HG03060 (cell line): ENCODE measurements at regions not wholly inside any gene's neighbourhood (a gene's known extent, or its start where the extent isn't known, plus 50 kb on each side); places are given as distances from the start of the nearest gene placed in this dataset.
"Not testable (repeated sequence)": the region's sequence is repeated elsewhere in the genome, so short reads cannot be mapped to it uniquely, and the experiment has no call there.

Experiments used
- ATAC-seq: cut with Tn5 transposase; IDR thresholded peaks from one replicate; pipeline ENCODE4 v1.9.1; 2021; ENCODE audit warnings: low read depth, moderate number of reproducible peaks; ENCODE audit not compliant: unreplicated experiment

DNA sequence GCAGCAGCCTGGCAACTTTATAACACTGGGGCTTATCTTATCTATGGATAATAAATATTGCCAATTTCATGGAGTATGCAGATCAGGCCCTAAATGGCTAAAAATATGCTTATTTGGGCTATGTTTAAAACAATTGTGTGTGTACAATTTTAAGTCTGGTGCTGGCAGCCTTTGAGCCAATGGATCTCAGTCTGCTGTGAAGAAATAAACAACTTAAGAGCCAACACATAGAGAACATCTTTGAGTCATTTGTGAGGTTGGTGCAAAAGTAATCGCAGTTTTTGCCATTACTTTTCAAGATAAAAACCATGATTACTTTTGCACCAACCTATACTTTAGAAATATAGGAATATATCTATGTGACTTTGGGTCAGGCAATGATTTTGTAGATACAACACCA is 129.1 kb upstream of the CARMIL1 start:
- ATAC-seq = no peak

DNA sequence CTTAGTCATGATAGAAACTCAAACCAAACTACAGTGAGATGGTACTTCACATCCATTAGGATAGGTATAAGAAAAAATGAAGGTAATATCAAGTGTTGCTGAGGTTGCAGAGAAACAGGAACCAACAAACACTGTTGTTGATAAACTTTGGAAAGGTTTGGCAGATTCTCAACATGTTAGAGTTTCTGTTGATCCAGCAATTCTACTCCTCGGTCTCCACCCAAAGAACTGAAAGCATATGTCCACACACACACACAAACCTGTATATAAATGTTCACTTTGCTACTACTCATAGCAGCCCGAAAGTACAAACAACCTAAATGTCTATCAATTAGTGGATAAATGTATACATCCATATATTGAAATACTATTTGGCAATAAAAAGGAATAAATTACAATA is 128.3 kb upstream of the CARMIL1 start:
- no peak for ATAC-seq

DNA sequence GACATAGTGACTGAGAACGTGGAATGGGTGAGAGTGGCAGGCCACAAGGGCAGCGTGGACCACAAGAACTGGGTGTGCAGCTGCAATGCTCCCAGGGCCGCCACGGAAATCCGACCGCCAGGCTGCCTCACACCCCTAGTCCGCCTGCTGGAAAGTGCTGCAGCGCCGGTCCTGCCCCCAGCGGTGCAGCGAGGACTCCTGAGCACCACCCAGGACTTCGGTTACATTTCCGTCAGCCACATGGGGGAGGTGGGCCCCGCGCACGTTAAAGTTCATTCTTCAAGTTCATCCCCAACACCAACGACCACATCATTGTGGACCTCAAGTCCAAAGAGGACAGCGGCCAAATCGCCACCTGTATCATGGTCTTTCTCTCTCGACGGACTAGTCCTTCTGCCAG is 126.1 kb upstream of the CARMIL1 start:
- ATAC-seq = no peak

DNA sequence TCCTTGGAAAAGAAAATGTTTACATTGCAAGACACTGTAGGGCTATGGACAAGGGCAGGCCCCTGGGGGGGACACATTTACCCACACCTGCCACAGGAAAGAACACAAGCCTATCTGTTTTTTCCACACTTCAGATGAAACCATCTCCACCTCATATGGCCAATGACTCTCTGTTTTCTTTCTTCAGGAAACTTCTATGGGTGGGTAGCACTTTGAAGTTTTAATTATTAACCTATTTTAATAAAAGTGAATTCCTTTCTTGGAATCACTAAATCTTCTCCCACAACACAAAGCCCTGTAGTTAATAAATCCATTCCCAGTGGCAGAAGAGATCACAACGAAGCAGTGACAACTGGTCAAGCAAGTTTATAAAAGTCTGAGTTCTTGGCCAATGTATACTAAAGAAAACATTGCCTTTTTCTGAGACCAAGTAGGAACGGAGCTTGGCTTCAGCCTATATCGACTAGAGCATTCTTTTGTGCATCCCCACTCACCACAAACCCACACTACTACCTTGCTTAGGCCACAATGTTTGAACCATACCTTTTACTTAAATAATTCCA is 125.1 kb upstream of the CARMIL1 start:
- no peak for ATAC-seq

DNA sequence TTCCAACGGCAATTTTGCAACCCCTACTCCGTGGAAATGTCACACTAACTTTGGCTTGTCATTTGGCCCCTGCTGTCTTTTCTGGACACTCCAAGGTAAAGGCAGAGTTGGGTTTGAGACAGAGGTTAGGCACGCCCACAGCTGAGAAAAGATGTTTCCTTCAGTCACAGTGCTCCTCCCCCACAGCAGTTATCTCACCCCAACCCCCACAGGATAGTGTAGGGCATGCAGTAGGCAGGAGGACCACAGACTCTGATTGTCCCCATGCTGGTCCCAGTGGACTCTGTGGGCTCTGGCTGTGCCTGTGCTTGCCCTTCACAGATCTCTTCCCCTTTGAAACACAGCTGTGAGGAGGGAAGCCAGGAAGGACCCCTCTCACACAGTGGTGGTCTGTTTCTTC is 124.0 kb upstream of the CARMIL1 start:
- no peak for ATAC-seq

DNA sequence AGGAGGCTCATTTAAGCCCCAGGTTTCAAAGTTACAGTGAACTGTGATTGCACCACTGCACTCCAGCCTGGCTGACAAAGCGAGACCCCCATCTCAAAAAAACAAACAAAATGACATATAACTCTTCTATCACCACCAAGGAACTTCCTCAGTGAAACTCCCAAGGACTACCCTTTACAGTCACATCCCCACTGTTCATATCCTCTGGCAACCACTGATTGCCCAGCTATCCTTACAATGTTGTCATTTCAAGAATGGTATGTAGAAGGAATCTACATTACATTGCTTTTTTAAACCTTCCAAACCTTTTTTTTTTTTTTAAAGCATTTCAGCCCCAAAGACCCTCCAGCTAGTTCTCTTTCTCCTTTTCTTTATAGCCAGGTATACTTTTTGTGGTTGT is 123.1 kb upstream of the CARMIL1 start:
- ATAC-seq = no peak

DNA sequence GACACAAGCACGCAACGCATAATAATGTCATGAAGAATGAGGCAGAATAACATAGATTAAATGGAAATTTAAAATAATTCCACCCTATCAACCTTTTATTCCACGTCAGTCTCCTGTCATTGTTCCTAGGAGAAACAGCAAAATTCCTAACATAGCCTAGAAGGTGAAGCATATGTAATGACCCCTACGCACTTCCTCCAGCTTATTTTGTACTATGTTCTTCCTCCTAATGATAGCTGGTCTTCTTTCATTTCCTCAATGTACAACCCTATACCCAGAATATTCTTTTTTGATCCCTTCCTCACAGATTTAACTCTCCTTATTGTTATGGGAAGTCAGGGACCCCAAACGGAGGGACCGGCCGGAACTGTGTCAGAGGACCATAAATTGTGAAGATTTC is 122.0 kb upstream of the CARMIL1 start:
- ATAC-seq = no peak

DNA sequence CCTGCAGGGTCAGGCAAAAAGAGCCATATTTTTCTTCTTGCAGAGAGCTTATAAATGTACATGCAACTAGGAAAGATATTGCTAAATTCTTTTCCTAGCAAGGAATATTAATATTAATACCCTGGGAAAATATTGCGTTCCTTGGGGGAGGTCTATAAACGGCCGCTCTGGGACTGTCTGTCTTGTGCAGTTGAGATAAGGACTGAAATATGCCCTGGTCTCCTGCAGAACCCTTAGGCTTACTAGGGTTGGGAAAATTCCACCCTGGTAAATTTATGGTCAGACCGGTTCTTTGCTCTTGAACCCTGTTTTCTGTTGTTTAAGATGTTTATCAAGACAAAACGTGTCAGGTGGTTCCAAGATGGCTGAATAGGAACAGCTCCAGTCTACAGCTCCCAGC is 121.3 kb upstream of the CARMIL1 start:
- no peak for ATAC-seq

DNA sequence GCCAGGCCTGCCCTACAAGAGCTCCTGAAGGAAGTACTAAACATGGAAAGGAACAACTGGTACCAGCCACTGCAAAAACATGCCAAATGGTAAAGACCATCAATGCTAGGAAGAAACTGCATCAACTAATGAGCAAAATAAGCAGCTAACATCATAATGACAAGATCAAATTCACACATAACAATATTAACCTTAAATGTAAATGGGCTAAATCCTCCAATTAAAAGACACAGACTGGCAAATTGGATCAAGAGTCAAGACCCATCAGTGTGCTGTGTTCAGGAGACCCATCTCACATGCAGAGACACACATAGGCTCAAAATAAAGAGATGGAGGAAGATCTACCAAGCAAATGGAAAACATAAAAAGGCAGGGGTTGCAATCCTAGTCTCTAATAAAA is 119.0 kb upstream of the CARMIL1 start:
- not testable (repeated sequence) for ATAC-seq

DNA sequence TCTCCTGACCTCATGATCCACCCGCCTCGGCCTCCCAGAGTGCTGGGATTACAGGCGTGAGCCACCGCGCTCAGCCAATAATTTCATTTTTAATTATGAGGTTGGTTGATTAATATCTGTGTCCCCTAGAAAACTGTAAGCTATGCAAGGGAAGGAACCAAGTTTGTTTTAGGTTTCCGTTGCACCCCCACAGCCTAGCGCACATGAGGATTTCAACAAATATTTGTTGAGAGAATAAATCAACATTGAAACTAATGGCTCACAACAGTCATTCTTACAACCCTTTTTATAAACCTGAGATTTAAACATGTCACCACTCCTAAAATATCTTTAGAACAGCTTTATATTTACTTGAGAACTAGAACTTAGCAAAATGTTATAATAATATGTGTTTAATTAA is 114.0 kb upstream of the CARMIL1 start:
- no peak for ATAC-seq

DNA sequence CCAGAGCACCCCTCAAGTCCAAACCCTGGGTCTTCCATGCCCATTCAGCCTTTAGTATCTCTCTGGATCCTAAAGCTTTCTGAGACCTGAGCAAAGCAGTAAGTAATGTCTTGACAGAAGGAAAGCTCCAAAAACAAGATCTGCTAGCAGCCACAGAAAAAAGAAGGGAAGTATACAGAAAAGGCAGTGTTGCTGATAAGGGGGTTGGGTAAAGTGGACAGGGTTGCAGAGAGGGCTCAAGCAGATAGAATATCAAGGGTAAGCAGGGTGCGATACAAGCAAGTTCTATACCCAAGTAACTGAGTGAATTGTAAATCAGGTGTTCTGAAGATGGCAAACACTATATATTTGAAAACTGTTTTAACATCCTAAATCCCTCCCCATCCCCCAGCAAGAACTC is 113.4 kb upstream of the CARMIL1 start:
- no peak for ATAC-seq

DNA sequence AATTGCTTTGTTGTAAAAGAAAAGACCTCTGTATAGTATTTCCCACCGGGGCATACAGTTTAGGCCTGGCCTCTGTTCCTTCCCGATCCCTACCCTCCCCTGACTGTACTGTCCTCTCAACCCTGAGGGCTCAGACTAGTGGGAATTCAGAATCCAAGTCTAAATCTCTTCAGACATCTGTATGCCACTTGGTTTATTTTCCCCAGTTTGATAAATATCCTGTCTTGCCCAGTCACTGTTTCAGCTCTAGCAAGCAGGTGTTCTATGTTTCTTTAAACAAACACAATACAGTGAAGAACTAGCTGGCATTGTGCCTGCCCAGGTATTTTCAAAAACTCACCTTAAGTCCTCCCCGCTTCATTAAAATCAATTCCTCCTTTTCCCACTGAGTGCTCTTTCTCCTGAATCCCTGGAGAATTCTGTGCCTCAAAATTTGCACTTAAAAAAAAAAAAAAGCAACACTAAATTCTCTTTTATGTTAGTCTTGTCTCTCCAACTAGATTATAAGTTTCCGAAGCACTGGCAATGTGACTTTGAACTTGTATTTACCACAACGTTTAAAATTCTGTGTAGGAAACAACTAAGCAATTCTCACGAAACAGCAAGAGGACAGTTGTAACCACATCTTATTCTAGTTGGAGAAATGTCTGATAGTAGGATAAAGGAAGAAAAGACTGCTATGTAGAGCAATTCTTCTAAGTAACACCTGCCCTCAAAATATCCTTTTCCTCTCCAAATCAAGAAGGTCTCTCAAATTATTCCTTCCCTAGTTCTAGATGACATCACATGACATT is 112.0 kb upstream of the CARMIL1 start:
- no peak for ATAC-seq

DNA sequence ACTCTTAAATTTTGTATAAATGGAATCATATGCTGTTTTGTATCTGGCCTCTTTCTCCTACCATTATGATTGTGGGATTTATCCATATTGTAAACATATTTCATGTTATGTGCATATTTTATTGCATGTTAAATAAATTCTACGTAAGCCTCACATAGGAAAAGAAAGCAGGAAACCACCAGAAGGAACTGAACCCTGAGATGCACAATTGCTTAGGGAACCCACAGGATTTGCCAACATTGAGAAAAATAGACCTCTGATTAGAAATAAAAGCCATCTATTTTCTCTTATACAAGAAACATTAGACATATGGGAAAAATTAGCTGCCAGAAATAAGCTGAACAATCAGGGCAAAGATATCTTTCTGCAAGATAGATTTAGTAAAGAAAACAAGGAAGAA is 111.2 kb upstream of the CARMIL1 start:
- ATAC-seq = no peak

DNA sequence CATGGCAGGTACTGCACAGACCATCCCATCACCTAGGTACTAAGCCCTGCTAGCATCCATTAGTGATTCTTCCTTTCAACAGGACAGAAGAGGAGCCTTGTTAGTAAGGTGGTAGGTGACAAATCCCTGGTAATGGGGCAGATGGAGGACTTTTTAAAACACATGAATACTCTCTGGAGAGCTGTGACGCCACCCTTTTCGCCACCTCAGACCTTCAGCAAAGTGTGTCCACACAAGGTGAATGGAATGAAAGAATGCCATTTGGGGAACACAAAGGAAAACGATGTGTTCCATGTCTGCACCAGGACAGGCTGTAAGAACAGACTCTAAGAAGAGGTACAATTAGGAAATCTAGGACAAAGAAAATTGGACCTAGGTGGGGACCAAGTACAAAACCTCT is 110.5 kb upstream of the CARMIL1 start:
- ATAC-seq = no peak

DNA sequence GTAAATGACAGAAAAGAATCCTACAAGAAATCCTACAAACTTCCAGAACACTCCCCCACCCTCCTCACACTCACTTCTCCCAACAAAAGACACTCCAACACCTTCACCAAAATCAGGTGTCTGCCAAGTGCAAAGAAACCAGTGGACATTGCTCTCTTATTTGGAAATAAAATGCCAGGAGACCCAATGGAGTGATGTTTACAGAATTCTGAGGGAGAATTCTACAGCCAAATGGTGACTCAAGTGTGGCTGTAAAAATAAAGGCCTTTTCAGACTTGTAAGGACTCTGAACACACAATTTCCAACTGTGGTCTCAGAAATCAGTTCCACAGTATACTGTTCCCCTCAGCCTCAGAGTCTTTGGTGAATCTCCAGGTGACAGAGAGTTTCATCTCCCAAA is 109.6 kb upstream of the CARMIL1 start:
- ATAC-seq = no peak

DNA sequence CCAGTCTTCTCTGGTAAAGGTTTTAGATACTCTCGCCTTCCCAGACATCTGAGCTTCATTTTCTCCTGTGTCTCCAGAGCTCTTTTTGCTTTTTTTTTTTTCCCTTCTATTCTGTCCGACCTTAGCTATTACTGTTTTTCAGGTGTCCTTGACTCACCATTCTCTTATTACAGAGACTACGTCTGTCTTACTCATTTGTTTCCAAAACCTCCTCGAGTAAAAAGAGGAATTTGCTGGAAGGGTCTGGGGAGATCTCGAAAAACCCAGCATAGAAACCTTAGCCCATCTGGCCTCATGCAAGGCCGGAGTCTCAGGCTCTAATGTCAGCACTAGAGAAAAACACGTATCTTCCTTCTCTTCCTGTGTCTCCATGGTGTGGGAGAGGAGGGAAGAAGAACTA is 109.2 kb upstream of the CARMIL1 start:
- ATAC-seq = no peak

DNA sequence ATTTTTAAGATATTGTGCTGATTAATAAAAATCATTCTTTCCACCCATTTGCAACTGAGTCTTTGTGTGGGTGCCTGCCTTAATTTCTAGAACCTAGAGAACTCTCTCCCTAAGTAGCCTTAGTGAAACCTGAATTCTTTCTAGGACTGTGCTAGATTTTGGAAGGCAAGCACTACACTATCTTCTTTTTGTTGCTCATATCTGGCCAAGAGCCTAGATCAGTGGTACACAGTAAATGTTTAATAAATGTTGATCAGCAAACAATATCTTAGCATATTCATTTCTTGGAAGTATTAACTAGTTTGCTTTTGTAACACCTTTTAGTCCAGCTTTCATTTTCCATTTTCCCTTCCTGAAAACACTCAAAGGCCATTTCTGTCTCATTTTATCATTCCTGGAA is 108.5 kb upstream of the CARMIL1 start:
- no peak for ATAC-seq

DNA sequence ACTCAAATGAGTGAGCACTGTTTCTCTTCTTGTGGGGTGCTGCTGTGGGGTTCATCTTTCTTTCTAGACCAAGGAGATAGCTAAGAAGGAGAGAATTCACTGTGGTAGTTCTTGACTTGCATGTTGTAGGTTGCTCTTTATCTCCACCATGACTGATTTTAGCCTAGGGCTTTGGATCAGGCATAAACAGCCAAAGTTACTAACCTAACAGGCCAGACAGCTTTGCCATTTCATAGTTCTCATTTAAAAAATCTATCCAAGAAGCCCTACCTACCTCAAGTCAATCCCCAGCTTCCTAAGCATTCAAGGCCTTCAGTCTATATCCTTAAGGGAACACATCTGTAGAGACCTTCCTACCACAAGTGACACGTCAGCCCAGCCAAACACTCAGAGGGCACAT is 107.9 kb upstream of the CARMIL1 start:
- no peak for ATAC-seq

DNA sequence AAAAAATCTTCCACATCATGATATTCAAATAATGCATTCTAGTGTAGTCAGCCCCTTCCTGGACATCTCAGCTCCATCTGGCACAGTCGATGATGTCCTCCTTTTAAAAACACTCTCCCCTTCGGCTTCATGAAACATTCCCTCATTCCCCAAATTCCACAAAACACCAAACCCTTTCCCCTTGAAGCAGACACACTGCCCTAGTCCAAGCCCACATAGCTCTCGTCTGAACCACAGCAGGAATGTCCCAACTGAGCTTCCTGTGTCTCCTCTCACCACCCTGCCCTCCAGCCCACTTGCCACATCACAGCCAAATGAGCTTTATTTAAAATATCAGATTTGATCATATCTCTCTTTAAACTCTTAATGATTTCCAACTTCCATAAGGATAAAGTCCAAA is 106.4 kb upstream of the CARMIL1 start:
- no peak for ATAC-seq

DNA sequence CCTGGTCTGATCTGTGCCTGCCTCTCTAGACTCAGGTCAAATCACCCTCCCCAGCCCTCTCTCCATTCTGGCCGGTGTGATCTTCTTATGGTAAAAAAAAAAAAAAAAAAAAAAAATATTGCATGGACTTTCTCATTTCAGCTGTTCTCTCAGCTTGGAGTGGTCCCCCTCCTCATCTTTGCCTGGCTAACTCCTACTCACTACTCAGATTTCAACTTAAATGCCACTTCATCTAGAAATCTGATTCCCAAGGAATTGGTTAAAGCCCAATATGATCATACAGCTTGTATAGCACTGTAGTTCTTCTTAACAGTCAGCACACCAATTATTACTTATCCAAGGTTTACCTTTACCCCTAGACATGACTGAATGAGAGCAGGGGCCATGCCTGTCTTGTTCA is 105.9 kb upstream of the CARMIL1 start:
- ATAC-seq = no peak

DNA sequence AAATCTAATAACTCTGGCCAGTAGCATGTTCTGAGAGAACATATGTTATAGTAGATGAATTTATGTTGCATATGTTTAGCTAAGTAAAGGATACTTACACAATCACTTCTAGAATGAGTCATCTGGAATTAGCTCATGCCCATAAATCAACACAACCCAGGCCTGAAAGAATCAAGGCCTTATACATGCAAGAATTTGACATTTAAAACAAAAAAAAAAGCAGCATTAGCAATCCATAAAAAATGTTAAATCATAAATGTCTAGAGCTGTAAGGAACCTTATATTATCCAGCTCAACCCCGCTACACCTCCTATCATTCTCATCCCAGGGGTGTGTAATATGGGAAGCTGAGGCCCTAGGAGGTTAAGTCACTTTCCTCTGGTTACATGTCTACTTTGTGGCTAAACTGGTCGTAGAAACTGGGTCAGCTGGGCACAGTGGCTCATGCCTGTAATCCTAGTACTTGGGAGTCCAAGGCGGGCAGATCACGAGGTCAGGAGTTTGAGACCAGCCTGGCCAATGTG is 105.2 kb upstream of the CARMIL1 start:
- ATAC-seq = no peak

DNA sequence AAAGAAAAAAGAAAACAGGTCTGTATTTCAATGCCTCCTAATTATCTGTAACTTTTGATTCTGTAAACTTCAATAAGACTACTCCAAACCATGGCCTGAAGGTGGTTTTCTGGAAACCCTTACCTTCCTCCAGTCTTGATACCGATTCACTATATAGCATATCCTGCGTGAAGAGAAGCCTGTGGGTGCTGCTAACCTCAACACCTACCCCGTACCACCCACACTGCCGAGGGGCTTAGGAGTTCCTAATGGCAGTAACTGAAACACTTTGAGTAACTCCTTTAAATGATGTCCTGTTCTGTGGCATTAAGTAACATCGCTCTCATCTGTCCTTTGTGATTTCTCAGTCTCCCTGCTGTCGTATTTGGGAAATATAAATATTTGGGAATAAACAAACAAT is 104.5 kb upstream of the CARMIL1 start:
- no peak for ATAC-seq
